IgD-negative memory B cell (primary cell): ENCODE measurements at regions not wholly inside any gene's neighbourhood (a gene's known extent, or its start where the extent isn't known, plus 50 kb on each side); places are given as distances from the start of the nearest gene placed in this dataset.
"Not testable (repeated sequence)": the region's sequence is repeated elsewhere in the genome, so short reads cannot be mapped to it uniquely, and the experiment has no call there.

ENCODE experiments used
- H3K27ac Mint-ChIP-seq, 3 donors: one replicate each; pipeline ENCODE4 v1.8.0; 2020 to 2022; ENCODE audit warnings: mild to moderate bottlenecking in 3 of 3, mixed read lengths in 3 of 3, moderate library complexity in 1 of 3
- H3K27me3 Mint-ChIP-seq: one replicate; pipeline ENCODE4 v1.8.0; 2021; ENCODE audit warnings: mixed read lengths
- H3K36me3 Mint-ChIP-seq: one replicate; pipeline ENCODE4 v1.8.0; 2020; ENCODE audit warnings: mild to moderate bottlenecking, mixed read lengths
- H3K4me1 Mint-ChIP-seq, 3 donors: one replicate each; pipeline ENCODE4 v1.8.0; 2020 to 2022; ENCODE audit warnings: mixed read lengths in 3 of 3, mild to moderate bottlenecking in 1 of 3
- H3K4me3 Mint-ChIP-seq, 4 donors: one replicate each; pipeline ENCODE4 v1.8.0; 2020 to 2022; ENCODE audit warnings: mild to moderate bottlenecking in 4 of 4, mixed read lengths in 4 of 4, moderate library complexity in 3 of 4
- H3K9me3 Mint-ChIP-seq, 3 donors: one replicate each; pipeline ENCODE4 v1.8.0; 2020 to 2021; ENCODE audit warnings: mixed read lengths in 3 of 3, mild to moderate bottlenecking in 1 of 3

GRCh38 chr4:59539401-59539800, 1660.7 kb upstream of the ADGRL3 start:
- Mint-ChIP-seq H3K4me1 (peaks cover 0 to 2% (median 0%) of the 10 kb centered on the region in 3 donors), H3K27ac (no peak overlapping the region), H3K36me3 (no peaks in the 10 kb centered on the region), H3K27me3 (no peaks in the 10 kb centered on the region), H3K9me3 (peaks cover 0 to 10% (median 0%) of the 10 kb centered on the region in 3 donors), H3K4me3 (no peak overlapping the region)

- Mint-ChIP-seq H3K4me3 (no peak overlapping the region), H3K9me3 (peaks cover 0 to 3% (median 0%) of the 10 kb centered on the region in 3 donors), H3K27me3 (no peaks in the 10 kb centered on the region), H3K4me1 (peaks cover 0 to 2% (median 0%) of the 10 kb centered on the region in 3 donors), H3K27ac (no peak overlapping the region), H3K36me3 (no peaks in the 10 kb centered on the region)
Measured at GRCh38 chr4:59540311-59540710, 1659.8 kb upstream of the ADGRL3 start.

GRCh38 chr4:59553063-59553720, 1646.9 kb upstream of the ADGRL3 start:
- Mint-ChIP-seq H3K36me3 (no peaks in the 10 kb centered on the region), H3K4me1 (no peaks in the 10 kb centered on the region), H3K4me3 (no peak overlapping the region), H3K27ac (no peak overlapping the region), H3K9me3 (peaks cover 4 to 11% (median 5%) of the 10 kb centered on the region in 3 donors), H3K27me3 (no peaks in the 10 kb centered on the region)

GRCh38 chr4:59553721-59554091, 1646.4 kb upstream of the ADGRL3 start:
- Mint-ChIP-seq H3K27ac (no peak overlapping the region), H3K36me3 (no peaks in the 10 kb centered on the region), H3K4me3 (no peak overlapping the region), H3K9me3 (peaks cover 4 to 12% (median 5%) of the 10 kb centered on the region in 3 donors), H3K4me1 (no peaks in the 10 kb centered on the region), H3K27me3 (no peaks in the 10 kb centered on the region)

- H3K27me3 Mint-ChIP-seq, H3K4me3 Mint-ChIP-seq, H3K4me1 Mint-ChIP-seq, H3K9me3 Mint-ChIP-seq, H3K36me3 Mint-ChIP-seq, H3K27ac Mint-ChIP-seq: not testable (repeated sequence)
Measured at GRCh38 chr4:59556191-59556590, 1643.9 kb upstream of the ADGRL3 start.

GRCh38 chr4:59560141-59560648, 1639.9 kb upstream of the ADGRL3 start:
- not testable (repeated sequence) for H3K4me1 Mint-ChIP-seq, H3K27me3 Mint-ChIP-seq, H3K36me3 Mint-ChIP-seq, H3K4me3 Mint-ChIP-seq, H3K27ac Mint-ChIP-seq, H3K9me3 Mint-ChIP-seq

GRCh38 chr4:59565836-59566235, 1634.3 kb upstream of the ADGRL3 start:
- Mint-ChIP-seq H3K9me3 (peaks cover 2 to 5% (median 2%) of the 10 kb centered on the region in 3 donors), H3K4me3 (no peak overlapping the region), H3K27me3 (no peaks in the 10 kb centered on the region), H3K27ac (no peak overlapping the region), H3K36me3 (no peaks in the 10 kb centered on the region), H3K4me1 (no peaks in the 10 kb centered on the region)

- Mint-ChIP-seq H3K27me3 (no peaks in the 10 kb centered on the region), H3K36me3 (no peaks in the 10 kb centered on the region), H3K4me1 (no peaks in the 10 kb centered on the region), H3K9me3 (peaks cover 0 to 13% (median 2%) of the 10 kb centered on the region in 3 donors), H3K27ac (no peak overlapping the region), H3K4me3 (no peak overlapping the region)
Measured at GRCh38 chr4:59570860-59571476, 1629.2 kb upstream of the ADGRL3 start.

GRCh38 chr4:59571805-59572430, 1628.2 kb upstream of the ADGRL3 start:
- H3K4me3 Mint-ChIP-seq: no peak overlapping the region
- no peaks in the 10 kb centered on the region for H3K27me3 Mint-ChIP-seq
- no peaks in the 10 kb centered on the region for H3K36me3 Mint-ChIP-seq
- no peaks in the 10 kb centered on the region for H3K4me1 Mint-ChIP-seq
- H3K9me3 Mint-ChIP-seq: peaks cover 0 to 9% (median 3%) of the 10 kb centered on the region in 3 donors
- H3K27ac Mint-ChIP-seq: no peak overlapping the region

- Mint-ChIP-seq H3K4me3 (no peak overlapping the region), H3K27me3 (no peaks in the 10 kb centered on the region), H3K9me3 (peaks cover 0 to 3% (median 3%) of the 10 kb centered on the region in 3 donors), H3K27ac (no peak overlapping the region), H3K36me3 (no peaks in the 10 kb centered on the region), H3K4me1 (no peaks in the 10 kb centered on the region)
Measured at GRCh38 chr4:59583845-59584568, 1616.1 kb upstream of the ADGRL3 start.

GRCh38 chr4:59597536-59598329, 1602.4 kb upstream of the ADGRL3 start:
- Mint-ChIP-seq H3K9me3 (peaks cover 5 to 9% (median 7%) of the 10 kb centered on the region in 3 donors), H3K4me1 (no peaks in the 10 kb centered on the region), H3K4me3 (no peak overlapping the region), H3K27me3 (no peaks in the 10 kb centered on the region), H3K36me3 (peaks cover 3% of the 10 kb centered on the region), H3K27ac (no peak overlapping the region)

GRCh38 chr4:59598330-59598618, 1601.9 kb upstream of the ADGRL3 start:
- Mint-ChIP-seq H3K27me3 (no peaks in the 10 kb centered on the region), H3K36me3 (peaks cover 3% of the 10 kb centered on the region), H3K27ac (no peak overlapping the region), H3K4me3 (no peak overlapping the region), H3K4me1 (no peaks in the 10 kb centered on the region), H3K9me3 (peaks cover 5 to 10% (median 7%) of the 10 kb centered on the region in 3 donors)

- no peak overlapping the region for H3K4me3 Mint-ChIP-seq
- no peaks in the 10 kb centered on the region for H3K4me1 Mint-ChIP-seq
- peaks cover 0 to 6% (median 0%) of the 10 kb centered on the region in 3 donors for H3K9me3 Mint-ChIP-seq
- H3K27ac Mint-ChIP-seq: no peak overlapping the region
- no peaks in the 10 kb centered on the region for H3K27me3 Mint-ChIP-seq
- H3K36me3 Mint-ChIP-seq: no peaks in the 10 kb centered on the region
Measured at GRCh38 chr4:59608466-59608865, 1591.7 kb upstream of the ADGRL3 start.

- Mint-ChIP-seq H3K27me3 (no peaks in the 10 kb centered on the region), H3K9me3 (peaks cover 0 to 2% (median 0%) of the 10 kb centered on the region in 3 donors), H3K4me1 (no peaks in the 10 kb centered on the region), H3K36me3 (no peaks in the 10 kb centered on the region), H3K4me3 (no peak overlapping the region), H3K27ac (no peak overlapping the region)
Measured at GRCh38 chr4:59612235-59612634, 1587.9 kb upstream of the ADGRL3 start.

- no peaks in the 10 kb centered on the region for H3K27me3 Mint-ChIP-seq
- no peak overlapping the region for H3K27ac Mint-ChIP-seq
- H3K4me1 Mint-ChIP-seq: no peaks in the 10 kb centered on the region
- no peak overlapping the region for H3K4me3 Mint-ChIP-seq
- peaks cover 2 to 7% (median 5%) of the 10 kb centered on the region in 3 donors for H3K9me3 Mint-ChIP-seq
- no peaks in the 10 kb centered on the region for H3K36me3 Mint-ChIP-seq
Measured at GRCh38 chr4:59615316-59615715, 1584.8 kb upstream of the ADGRL3 start.
